T-helper 9 cell (primary cell): ENCODE measurements at regions not wholly inside any gene's neighbourhood (a gene's known extent, or its start where the extent isn't known, plus 50 kb on each side); places are given as distances from the start of the nearest gene placed in this dataset.

ENCODE experiments used
- DNase-seq: peaks from one replicate; pipeline ENCODE4 v3.0.0-alpha.2; 2020

GRCh38 chr20:60132162-60132826 is 174.1 kb downstream of the CDH26 start:
- no peak for DNase-seq

DNA sequence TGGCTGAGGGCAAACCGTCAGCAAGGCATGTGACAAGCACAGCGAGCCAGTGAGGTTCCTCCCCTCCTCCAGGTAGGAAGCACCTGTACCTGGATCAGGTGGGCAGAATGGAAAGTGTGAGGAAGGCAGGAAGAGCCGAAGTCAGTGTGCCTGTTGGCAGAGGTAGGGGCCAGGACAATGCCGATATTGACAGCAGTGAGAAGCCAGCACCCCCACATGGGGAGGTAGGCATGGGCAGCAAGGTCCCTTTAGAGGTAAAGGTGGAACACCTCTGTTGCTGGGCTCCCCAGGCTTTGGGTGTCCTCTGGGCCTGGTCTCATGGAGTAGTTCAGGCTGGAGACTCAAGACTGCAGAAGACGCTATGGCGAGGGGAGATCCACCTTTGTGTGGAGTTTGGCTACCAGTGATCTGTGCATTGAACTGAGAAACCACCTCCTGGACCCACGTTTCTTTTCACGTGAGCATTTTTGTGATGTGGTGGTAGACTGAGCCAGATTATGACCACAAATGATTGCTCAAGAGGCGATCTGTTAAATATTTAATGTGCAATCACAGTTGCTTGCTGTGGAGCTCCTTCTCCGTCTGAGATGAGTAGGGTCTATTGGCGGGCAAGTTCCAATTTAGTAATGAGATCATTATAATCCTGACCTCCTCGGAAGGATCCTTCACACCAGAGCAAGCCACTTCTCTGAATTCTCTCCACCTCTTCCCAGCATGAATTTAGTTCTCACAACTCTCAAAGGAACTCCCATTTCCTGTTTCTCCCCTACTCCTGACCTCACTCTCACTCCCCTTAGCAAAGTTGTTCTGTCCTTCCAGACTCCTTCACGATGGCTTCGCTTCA is 174.8 kb downstream of the CDH26 start:
- DNase-seq: no peak

- no peak for DNase-seq
Observed at GRCh38 chr20:60135276-60135675, 177.1 kb downstream of the CDH26 start.

DNA sequence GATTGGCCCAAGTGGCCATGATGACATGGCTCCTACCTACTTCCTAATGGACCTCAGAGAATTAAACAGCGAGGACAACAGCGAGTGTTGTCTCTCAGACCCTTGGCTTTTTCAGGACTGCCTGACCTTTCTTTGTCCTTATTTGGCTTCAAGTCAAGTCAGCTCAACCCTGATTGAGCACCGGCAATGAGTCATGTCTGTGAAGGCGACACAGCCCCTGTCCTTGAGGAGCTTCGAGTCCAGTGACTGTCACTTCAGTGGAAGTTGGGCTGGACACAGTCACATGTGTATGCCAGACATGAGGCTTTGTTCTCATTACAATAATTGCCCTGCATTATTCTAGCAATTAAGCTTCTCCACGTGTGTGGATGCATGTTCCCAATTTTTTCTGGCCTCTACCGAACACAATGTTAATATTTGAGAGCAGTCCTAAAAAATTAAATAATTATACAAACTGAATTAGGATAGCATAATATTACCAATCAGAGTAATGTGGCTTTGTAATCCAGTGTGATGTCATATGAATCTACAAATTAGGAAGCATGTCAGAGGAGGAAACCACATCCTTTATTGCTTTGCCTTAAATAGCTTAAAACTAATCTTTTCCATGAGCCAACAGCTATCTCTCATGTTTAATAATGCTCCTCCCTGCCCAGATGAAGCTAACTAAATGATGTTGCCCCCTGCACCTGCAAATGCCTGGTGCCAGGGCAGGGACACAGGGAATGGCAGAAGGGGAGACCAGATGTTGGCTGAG is 178.6 kb downstream of the CDH26 start:
- no peak for DNase-seq

DNA sequence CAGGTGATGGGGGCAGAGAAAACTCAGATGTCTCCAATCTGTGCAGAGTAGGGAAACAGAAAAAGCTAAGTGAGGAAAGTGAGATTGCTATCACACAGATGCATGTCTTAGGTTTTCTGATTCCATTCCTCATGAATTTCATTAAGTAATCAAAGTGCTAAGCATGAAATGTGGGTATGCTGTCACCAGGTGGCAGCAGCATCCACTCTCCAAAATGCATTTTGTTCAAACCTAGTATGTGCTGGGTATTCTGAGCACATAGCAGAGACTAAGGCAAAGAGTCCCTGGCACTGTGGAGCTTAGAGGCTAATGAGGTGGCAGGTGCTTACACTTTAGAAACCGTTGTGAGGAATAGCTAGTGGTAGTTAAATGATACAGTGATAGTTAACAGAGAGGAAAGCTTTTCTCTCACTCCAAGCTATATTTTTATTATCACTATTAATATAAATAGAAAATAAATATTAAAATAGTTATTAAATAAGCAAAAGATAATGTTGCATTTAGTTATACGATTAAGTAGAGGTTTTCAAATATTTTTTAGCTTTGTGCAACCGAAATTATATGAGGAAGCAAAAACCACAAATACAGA is 179.5 kb downstream of the CDH26 start:
- no peak for DNase-seq

DNA sequence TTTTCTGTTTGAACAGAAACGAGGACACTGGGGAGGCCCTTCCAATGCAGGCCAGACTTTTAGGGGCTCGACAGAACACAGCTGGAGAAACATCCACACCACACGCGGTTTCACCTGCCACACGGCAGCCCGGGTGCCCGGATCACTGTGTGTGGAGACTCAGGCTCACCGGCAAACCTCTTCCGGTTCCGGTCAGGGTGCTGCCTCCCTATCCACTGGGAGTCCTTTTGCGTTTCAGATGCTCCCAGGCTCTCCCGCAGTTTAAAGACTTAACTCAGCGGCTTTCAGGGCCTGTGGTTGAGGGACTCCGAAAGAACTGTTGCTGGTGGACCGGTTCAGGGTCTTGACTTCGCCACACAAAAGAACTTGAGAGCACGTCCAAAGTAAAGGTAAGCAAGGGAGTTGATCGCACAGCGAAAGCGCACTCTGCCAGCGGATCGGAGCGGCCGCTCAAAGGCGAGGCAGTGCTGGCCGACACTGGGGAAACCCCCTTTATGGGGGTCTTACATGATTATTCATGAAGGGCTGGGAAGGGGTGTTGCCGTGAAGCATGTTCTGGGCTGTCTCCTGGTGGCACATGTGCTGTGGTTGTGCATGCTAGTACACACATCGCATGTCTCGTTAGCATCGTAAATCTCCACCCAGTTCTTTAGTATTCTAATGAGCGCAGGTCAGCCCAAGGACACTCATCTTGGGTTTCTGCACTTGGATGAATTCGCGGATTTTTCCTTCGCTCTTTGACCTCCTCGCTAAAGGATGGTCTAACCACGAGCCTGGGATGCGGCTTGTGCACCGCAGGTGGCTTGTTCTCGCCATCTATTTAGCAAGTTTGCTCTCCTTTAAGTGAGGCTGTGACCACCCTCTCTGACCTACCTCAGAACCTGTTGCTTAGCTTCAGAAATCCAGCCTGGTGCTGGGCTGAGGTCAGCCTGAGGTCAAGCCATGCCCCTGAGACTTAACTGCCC is 180.3 kb downstream of the CDH26 start:
- peak; percentile 3 for DNase-seq

- no peak for DNase-seq
Observed at GRCh38 chr20:60139663-60140446, 181.6 kb downstream of the CDH26 start.

- DNase-seq: no peak
Observed at GRCh38 chr20:60142587-60142986, 184.4 kb downstream of the CDH26 start.

- DNase-seq: no peak
Observed at GRCh38 chr20:60143261-60143842, 185.1 kb downstream of the CDH26 start.

- DNase-seq: no peak
Observed at GRCh38 chr20:60144404-60144803, 186.2 kb downstream of the CDH26 start.

DNA sequence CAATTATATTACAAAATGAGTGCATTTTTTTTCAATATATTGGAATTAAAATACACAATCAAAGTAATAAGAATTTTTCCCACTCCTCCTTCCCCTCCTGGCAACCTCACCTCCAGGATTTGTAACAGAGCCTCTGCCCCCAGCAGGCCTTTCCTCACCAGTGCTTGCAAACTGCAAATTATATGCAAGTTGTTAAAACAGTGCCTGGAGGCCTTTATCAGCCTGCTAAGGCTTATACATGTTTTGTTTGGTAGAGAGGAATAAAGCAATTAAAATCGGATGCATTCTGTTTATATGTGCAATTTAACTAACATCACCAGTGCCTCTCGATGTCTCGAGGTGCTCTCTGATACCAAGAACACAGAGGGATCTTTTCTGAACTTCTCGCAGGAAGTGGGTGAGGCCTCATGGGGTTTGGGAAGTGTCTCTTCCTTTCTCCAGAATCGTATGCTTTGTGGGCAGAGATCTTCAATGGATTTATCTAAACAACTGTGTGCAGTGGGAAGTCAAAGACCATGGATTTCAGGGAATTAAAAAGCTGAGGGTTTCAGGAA is 186.8 kb downstream of the CDH26 start:
- DNase-seq: no peak

DNA sequence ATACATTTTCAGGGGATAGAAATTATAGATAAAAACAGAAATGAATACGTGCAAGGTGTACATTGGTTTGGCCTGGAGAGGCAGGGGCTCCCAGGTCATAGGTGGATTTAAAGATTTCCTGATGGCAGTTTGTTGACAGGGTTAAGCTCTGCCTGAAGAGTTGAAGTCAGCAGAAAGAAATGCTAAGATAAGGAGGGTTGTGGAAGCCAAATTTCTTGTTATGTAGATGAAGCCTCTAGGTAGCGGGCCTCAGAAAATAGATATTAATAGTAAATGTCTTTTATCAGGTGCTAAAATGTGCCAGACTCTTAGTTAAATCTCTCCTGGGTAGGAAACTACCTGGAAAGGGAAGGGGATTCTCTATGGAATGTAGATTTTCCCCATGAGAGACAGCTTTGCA is 188.8 kb downstream of the CDH26 start:
- DNase-seq: no peak

DNA sequence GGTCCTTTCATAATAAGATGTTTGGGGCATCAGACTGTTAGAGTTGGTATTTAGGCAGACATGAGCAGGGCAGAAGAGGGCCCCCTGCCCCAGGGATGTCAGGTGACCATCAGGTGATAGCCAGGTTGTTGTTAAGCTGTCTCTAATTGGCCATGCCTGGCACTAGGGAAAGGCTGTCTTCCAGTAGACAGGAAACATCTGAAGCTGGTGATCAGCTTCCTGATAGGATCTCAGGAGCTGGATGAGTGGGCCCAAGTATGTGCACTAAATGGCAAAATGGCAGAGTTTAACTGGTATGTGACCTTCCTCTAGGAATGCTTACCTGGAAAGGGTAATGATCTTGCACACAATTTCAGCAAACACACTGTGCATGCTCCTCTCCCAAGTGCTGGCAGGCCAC is 190.7 kb downstream of the CDH26 start:
- no peak for DNase-seq

GRCh38 chr20:60152792-60153191 is 194.6 kb downstream of the CDH26 start:
- DNase-seq: no peak

DNA sequence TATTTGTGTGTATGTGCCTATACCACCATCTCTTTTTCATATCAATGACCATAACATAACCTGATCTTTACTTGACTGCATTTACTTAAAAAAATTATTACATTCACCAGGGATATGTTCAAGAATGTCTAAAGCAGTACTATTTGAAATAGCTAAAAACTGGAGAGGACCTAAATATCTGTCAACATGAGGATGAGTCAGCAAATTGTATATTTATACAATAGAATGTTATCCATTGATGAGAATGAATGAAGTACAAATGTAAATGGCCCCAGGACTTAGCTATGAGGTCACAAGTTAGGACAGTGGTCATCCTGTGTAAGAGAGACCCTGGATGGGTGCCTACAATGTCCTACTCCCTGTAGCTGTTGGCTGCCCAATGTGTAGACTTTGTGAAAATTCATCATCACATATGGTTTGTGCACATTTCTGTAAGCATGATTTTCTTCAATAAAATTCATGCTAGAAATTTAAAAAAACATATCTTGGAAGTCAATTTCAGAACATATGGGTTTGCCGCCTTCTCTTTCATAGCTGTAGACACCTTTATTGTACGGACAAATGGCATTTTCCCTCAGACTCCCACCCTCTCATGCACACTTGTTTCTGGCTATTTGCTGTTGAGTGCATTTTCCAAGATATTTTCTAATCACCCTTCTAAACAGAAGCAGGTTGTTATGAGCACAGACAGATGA is 202.4 kb downstream of the CDH26 start:
- DNase-seq: no peak

GRCh38 chr20:60167812-60168211 is 209.6 kb downstream of the CDH26 start:
- no peak for DNase-seq

DNA sequence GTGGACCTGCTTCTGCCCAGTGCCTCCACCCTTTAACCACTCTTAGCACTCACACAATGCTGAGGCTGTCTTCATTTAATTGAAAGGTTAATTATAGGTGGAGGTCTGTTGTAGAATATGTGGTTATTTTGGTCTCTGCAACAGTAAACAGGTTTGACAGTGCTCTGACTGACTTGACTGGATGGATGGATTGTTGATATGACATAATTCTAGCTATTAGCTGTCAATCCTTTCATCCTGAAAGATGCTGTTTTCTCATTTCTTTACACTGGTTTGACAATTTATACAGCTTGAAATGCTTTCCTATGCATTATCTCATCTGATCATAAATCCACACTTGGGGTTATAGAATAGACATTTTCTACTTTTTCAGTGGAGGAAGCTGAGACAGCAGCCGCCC is 210.7 kb downstream of the CDH26 start:
- no peak for DNase-seq

GRCh38 chr20:60170116-60170515 is 211.9 kb downstream of the CDH26 start:
- DNase-seq: no peak

GRCh38 chr20:60171313-60171712 is 213.1 kb downstream of the CDH26 start:
- DNase-seq: no peak

- no peak for DNase-seq
Observed at GRCh38 chr20:60171738-60172137, 213.5 kb downstream of the CDH26 start.
